HepG2 (cell line): ENCODE measurements at regions not wholly inside any gene's neighbourhood (a gene's known extent, or its start where the extent isn't known, plus 50 kb on each side); places are given as distances from the start of the nearest gene placed in this dataset.

Source experiments
- BRCA1 ChIP-seq: sonication (generic); formaldehyde crosslinking; IDR thresholded peaks from 2 replicates; pipeline ENCODE4 v1.4.0; 2020; ENCODE audit warnings: missing genetic modification reagents
- MXI1 ChIP-seq: IDR thresholded peaks from 3 replicates; pipeline ENCODE4 v1.6.1; 2012; ENCODE audit warnings: low read depth, low read length, inconsistent platforms, borderline replicate concordance
- ZNF577 ChIP-seq: sonication (generic); formaldehyde crosslinking; IDR thresholded peaks from 2 replicates; pipeline ENCODE4 v1.4.0; 2020; ENCODE audit warnings: mild to moderate bottlenecking, low read depth, missing genetic modification reagents, borderline replicate concordance

DNA sequence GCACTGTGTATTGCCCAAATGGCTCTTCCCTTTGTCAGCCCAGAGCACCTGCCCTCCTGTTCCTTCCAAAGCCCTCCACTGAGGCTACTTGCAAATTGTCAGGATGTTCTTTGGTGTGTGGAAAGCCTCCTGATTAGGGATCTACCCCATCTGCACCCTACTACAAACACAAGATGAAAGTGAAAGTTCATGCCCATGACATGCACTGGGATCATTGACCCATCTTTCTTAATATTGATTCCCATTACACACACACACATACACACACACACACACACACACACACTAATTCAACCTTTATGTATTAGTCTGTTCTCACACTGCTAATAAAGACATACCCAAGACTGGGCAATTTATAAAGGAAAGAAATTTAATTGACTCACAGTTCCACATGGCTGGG lies 213.7 kb upstream of the IGFBP3 start:
- TF ChIP-seq BRCA1 (no peak), ZNF577 (CRISPR knock-in tag) (no peak), MXI1 (no peak)
